ENCODE measurements at regions not wholly inside any gene's neighbourhood (a gene's known extent, or its start where the extent isn't known, plus 50 kb on each side); places are given as distances from the start of the nearest gene placed in this dataset.

- no peak for TF ChIP-seq POLR2A (IDR thresholded peaks at IDR 0.05)
- TF ChIP-seq CTCF (IDR thresholded peaks at IDR 0.05): no peak
- no peak for TF ChIP-seq EP300 (IDR thresholded peaks at IDR 0.05)
- no peak for TF ChIP-seq POLR2AphosphoS5 (IDR thresholded peaks at IDR 0.05)
These were observed 641.8 kb downstream of the EFNA5 start for GRCh38 chr5:107028938-107029337.
